ENCODE measurements at regions not wholly inside any gene's neighbourhood (a gene's known extent, or its start where the extent isn't known, plus 50 kb on each side); places are given as distances from the start of the nearest gene placed in this dataset.

DNA sequence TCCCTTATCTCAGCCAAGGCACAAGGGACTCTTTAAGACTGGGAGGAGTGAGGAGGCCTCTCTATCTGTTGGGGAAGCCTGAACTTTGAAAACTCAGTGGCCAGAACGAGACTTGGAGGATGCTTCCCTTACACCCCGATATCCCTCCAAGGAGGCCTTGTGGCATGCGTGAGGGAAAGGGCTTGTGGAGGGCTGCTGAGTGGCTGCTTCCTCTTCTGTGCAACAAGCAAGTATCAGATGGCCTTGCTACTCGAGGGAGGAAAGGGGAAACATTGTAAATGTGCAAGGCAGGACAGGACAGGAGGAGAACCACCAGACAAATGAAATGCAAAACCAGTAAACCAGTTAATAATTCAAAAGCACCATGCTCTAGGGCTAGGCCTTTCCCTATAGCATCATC lies 306.5 kb upstream of the MAP3K7 start (continued):
- TF ChIP-seq, protein P1, sequence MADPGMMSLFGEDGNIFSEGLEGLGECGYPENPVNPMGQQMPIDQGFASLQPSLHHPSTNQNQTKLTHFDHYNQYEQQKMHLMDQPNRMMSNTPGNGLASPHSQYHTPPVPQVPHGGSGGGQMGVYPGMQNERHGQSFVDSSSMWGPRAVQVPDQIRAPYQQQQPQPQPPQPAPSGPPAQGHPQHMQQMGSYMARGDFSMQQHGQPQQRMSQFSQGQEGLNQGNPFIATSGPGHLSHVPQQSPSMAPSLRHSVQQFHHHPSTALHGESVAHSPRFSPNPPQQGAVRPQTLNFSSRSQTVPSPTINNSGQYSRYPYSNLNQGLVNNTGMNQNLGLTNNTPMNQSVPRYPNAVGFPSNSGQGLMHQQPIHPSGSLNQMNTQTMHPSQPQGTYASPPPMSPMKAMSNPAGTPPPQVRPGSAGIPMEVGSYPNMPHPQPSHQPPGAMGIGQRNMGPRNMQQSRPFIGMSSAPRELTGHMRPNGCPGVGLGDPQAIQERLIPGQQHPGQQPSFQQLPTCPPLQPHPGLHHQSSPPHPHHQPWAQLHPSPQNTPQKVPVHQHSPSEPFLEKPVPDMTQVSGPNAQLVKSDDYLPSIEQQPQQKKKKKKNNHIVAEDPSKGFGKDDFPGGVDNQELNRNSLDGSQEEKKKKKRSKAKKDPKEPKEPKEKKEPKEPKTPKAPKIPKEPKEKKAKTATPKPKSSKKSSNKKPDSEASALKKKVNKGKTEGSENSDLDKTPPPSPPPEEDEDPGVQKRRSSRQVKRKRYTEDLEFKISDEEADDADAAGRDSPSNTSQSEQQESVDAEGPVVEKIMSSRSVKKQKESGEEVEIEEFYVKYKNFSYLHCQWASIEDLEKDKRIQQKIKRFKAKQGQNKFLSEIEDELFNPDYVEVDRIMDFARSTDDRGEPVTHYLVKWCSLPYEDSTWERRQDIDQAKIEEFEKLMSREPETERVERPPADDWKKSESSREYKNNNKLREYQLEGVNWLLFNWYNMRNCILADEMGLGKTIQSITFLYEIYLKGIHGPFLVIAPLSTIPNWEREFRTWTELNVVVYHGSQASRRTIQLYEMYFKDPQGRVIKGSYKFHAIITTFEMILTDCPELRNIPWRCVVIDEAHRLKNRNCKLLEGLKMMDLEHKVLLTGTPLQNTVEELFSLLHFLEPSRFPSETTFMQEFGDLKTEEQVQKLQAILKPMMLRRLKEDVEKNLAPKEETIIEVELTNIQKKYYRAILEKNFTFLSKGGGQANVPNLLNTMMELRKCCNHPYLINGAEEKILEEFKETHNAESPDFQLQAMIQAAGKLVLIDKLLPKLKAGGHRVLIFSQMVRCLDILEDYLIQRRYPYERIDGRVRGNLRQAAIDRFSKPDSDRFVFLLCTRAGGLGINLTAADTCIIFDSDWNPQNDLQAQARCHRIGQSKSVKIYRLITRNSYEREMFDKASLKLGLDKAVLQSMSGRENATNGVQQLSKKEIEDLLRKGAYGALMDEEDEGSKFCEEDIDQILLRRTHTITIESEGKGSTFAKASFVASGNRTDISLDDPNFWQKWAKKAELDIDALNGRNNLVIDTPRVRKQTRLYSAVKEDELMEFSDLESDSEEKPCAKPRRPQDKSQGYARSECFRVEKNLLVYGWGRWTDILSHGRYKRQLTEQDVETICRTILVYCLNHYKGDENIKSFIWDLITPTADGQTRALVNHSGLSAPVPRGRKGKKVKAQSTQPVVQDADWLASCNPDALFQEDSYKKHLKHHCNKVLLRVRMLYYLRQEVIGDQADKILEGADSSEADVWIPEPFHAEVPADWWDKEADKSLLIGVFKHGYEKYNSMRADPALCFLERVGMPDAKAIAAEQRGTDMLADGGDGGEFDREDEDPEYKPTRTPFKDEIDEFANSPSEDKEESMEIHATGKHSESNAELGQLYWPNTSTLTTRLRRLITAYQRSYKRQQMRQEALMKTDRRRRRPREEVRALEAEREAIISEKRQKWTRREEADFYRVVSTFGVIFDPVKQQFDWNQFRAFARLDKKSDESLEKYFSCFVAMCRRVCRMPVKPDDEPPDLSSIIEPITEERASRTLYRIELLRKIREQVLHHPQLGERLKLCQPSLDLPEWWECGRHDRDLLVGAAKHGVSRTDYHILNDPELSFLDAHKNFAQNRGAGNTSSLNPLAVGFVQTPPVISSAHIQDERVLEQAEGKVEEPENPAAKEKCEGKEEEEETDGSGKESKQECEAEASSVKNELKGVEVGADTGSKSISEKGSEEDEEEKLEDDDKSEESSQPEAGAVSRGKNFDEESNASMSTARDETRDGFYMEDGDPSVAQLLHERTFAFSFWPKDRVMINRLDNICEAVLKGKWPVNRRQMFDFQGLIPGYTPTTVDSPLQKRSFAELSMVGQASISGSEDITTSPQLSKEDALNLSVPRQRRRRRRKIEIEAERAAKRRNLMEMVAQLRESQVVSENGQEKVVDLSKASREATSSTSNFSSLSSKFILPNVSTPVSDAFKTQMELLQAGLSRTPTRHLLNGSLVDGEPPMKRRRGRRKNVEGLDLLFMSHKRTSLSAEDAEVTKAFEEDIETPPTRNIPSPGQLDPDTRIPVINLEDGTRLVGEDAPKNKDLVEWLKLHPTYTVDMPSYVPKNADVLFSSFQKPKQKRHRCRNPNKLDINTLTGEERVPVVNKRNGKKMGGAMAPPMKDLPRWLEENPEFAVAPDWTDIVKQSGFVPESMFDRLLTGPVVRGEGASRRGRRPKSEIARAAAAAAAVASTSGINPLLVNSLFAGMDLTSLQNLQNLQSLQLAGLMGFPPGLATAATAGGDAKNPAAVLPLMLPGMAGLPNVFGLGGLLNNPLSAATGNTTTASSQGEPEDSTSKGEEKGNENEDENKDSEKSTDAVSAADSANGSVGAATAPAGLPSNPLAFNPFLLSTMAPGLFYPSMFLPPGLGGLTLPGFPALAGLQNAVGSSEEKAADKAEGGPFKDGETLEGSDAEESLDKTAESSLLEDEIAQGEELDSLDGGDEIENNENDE (IDR thresholded peaks at IDR 0.05; ENCODE audit: insufficient replicate concordance, low read length), result no peak
- no peak for TF ChIP-seq EP300 (IDR thresholded peaks at IDR 0.05; ENCODE audit: borderline replicate concordance in 1 of 2, low read depth in 2 of 2, low read length in 2 of 2)
- TF ChIP-seq BRCA1 (IDR thresholded peaks at IDR 0.05; ENCODE audit: low read depth, low read length), result no peak
- TF ChIP-seq NANOG (IDR thresholded peaks at IDR 0.05; ENCODE audit: insufficient read depth, low read depth, low read length, poor library complexity, severe bottlenecking), result no peak

Data from H1 (cell line).